Thyroid gland (tissue), 4 donors: ENCODE measurements at regions not wholly inside any gene's neighbourhood (a gene's known extent, or its start where the extent isn't known, plus 50 kb on each side); places are given as distances from the start of the nearest gene placed in this dataset.

Experiments
- DNase-seq, 2 donors: peaks; one replicate each; pipeline ENCODE4 v3.0.0-alpha.2; 2019
- H3K27ac ChIP-seq, 3 donors: fragments of 200-600 bp; sonication (generic); 1 replicate in 2 of 3; 2 replicates in 1 of 3; pipeline ENCODE4 v1.5.1; 2016 to 2019; ENCODE audit warnings: mild to moderate bottlenecking in 1 of 3, moderate library complexity in 1 of 3
- H3K27me3 ChIP-seq: fragments of 200-600 bp; sonication (generic); one replicate; pipeline ENCODE4 v1.5.1; 2019
- H3K36me3 ChIP-seq, 2 donors: fragments of 200-600 bp; sonication (generic); one replicate each; pipeline ENCODE4 v1.5.1; 2016 to 2019
- H3K4me1 ChIP-seq, 2 donors: fragments of 200-600 bp; sonication (generic); one replicate each; pipeline ENCODE4 v1.5.1; 2017 to 2019
- H3K4me3 ChIP-seq, 3 donors: fragments of 200-600 bp; sonication (generic); replicated peaks in 1 of 3; 1 replicate in 2 of 3; 2 replicates in 1 of 3; pipeline ENCODE4 v1.5.1; 2016; ENCODE audit warnings: mild to moderate bottlenecking in 1 of 3
- H3K9me3 ChIP-seq: fragments of 200-600 bp; sonication (generic); one replicate; pipeline ENCODE4 v1.5.1; 2017
- CTCF ChIP-seq, 6 experiments: fragments of 200-600 bp in 3 of 6; fragments of 450-650 bp in 3 of 6; sonication (generic) in 3 of 6; IDR thresholded peaks; one replicate each; pipeline ENCODE4 v1.5.1; 2016 to 2019; ENCODE audit warnings: antibody characterized with exemption in 6 of 6, mild to moderate bottlenecking in 2 of 6, inconsistent platforms in 1 of 6, moderate library complexity in 1 of 6
- POLR2A ChIP-seq, 2 donors: fragments of 450-650 bp; IDR thresholded peaks; one replicate each; pipeline ENCODE4 v1.6.1; 2017; ENCODE audit warnings: antibody characterized with exemption in 2 of 2, mild to moderate bottlenecking in 2 of 2, moderate library complexity in 1 of 2
- WGBS, 2 donors: methylation state at CpG; one replicate each; pipeline ENCODE4 v1.1.5; 2017; 5-methylcytosine and 5-hydroxymethylcytosine counted together
- intact Hi-C: fragments of 100-400 bp; cut with DNase I; formaldehyde crosslinking; loops from one replicate; pipeline ENCODE4 v1.15.1; 2023

DNA sequence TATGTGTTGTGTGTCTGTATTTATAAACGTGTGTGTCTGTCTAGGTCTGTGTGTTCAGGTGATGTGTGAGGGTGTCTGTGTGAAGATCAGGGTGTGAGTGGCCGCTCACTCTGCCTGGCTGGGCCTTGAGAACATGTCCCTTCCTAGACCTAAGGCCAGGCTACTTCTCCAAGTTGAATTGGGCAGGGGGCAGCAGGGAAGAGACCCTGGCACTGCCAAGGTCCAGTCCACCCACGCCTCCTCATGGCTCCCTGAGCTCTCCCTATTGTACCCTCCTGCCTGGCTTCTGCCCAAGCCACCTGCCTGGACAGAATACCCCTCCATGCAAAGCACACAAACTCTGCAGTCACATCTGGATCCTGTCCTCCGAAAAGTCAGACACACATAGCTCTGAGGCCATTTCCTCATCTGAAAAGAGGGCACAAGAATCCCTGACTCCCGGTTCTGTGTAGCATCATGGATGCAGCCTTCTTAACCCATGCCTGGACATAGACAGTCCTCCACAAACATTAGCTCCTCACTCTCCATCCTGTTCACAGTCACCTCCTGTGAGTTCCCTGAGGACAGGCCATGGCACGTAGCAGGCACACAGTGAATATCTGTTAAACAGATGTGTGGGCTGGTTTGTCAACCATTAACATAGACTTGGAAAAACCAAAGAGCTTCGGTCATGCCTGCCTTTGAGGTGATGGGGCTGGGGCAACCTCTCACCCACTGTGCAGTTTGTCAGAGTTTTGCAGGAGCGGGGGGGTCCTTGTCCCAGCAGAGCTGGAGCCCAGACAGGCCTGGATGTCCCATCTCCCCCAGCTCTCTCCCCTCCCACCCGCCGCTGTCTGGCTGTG, 167.8 kb upstream of the MVB12B start:
- Histone ChIP-seq H3K27ac (no peak overlapping the region), H3K27me3 (no peaks in the 10 kb centered on the region), H3K36me3 (no peaks in the 10 kb centered on the region), H3K9me3 (no peaks in the 10 kb centered on the region), H3K4me3 (no peak overlapping the region), H3K4me1 (peaks cover 1 to 4% of the 10 kb centered on the region in 2 donors)
- no peak for DNase-seq
- no peak for TF ChIP-seq POLR2A (IDR thresholded peaks at IDR 0.05)
- no peak for TF ChIP-seq CTCF (IDR thresholded peaks at IDR 0.05)
- intact Hi-C loops, result no loop called here
- WGBS, 2 donors, result 69 to 81% methylated on average over 9 of the region's 10 CpGs

DNA sequence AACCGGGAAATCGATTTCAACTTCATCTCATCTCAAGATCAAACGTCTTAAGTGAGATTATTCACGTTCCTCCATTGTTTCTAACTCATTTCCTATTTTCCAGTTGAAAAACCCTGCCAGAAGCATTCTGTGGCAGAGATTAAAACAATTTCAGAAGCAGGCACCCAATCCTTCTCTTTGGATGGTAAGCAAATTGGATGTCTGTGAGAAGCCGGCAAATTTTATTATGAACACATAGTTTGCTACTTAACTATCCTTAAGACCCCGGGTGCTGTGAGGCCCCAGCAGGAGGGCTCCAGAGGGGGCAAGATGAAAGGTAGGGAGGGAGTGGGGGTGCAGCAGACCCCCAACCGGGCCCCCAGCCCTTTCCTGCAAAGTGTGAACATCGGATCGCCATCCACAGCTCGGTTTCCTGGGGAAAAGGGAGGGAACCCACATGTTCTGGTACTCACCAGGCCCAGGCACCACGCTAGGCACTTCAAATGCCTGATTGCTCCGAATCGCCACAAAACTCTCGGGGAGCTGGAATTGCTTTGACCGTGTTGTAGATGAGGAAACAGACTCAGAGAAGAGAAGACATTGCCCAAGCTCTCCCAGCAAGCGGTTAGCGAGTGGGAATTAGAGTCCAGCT, 167.1 kb upstream of the MVB12B start:
- Histone ChIP-seq H3K4me3 (no peak overlapping the region), H3K4me1 (peaks cover 4 to 5% of the 10 kb centered on the region in 2 donors), H3K36me3 (no peaks in the 10 kb centered on the region), H3K9me3 (no peaks in the 10 kb centered on the region), H3K27ac (no peak overlapping the region), H3K27me3 (no peaks in the 10 kb centered on the region)
- no peak for DNase-seq
- 71 to 72% methylated on average over 15 to 17 of the region's 17 CpGs for WGBS, 2 donors
- TF ChIP-seq POLR2A (IDR thresholded peaks at IDR 0.05) (no peak), CTCF (IDR thresholded peaks at IDR 0.05) (no peak)
- intact Hi-C loops, result no loop called here

GRCh38 chr9:126160067-126160853, 166.4 kb upstream of the MVB12B start:
- Histone ChIP-seq H3K27ac (no peak overlapping the region), H3K27me3 (no peaks in the 10 kb centered on the region), H3K36me3 (no peaks in the 10 kb centered on the region), H3K4me3 (no peak overlapping the region), H3K9me3 (no peaks in the 10 kb centered on the region), H3K4me1 (peaks cover 4 to 5% of the 10 kb centered on the region in 2 donors)
- intact Hi-C loops, result no loop called here
- DNase-seq, result no peak
- 78 to 90% methylated on average over 10 of the region's 10 CpGs for WGBS, 2 donors
- TF ChIP-seq CTCF (IDR thresholded peaks at IDR 0.05), result no peak
- TF ChIP-seq POLR2A (IDR thresholded peaks at IDR 0.05), result no peak

DNA sequence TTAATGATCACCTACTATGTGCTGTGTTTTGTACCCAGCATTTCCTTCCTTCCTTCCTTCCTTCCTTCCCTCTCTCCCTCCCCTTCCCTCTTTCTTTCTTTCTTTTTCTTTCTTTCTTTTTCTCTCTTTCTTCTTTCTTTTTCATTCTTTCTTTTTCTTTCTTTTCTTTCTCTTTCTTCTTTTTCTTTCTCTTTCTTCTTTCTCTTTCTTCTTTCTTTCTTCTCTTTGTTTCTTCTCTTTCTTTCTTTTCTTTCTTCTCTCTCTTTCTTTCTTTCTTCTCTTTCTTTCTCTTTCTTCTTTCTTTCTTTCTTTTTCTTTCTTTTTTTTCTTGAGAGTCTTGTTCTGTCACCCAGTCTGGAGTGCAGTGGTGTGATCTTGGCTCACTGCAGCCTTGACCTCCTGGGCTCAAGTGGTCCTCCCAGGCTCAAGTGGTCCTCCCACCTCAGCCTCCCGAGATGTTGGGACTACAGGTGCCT, 165.7 kb upstream of the MVB12B start:
- H3K4me1 ChIP-seq, result peaks cover 4 to 5% of the 10 kb centered on the region in 2 donors
- DNase-seq, result no peak
- H3K27me3 ChIP-seq, result no peaks in the 10 kb centered on the region
- WGBS, 2 donors, result 63 to 73% methylated on average over 1 of the region's 1 CpG
- no peaks in the 10 kb centered on the region for H3K36me3 ChIP-seq
- no peak overlapping the region for H3K27ac ChIP-seq
- no peaks in the 10 kb centered on the region for H3K9me3 ChIP-seq
- intact Hi-C loops, result no loop called here
- no peak overlapping the region for H3K4me3 ChIP-seq
- no peak for TF ChIP-seq POLR2A (IDR thresholded peaks at IDR 0.05)
- no peak for TF ChIP-seq CTCF (IDR thresholded peaks at IDR 0.05)
